Heart right ventricle (tissue), 16 donors: ENCODE measurements at regions not wholly inside any gene's neighbourhood (a gene's known extent, or its start where the extent isn't known, plus 50 kb on each side); places are given as distances from the start of the nearest gene placed in this dataset.

Experiments
- ATAC-seq, 8 donors: fragments of 200-7000 bp; cut with Tn5 transposase; one replicate each; pipeline ENCODE4 v1.9.1; 2020; ENCODE audit warnings: mild to moderate bottlenecking in 8 of 8, moderate library complexity in 8 of 8, moderate number of reproducible peaks in 1 of 8
- DNase-seq, 2 donors: peaks; one replicate each; pipeline ENCODE4 v3.0.0-alpha.2; 2020
- H3K27ac ChIP-seq, 10 donors: fragments of 200-600 bp; sonication (generic) in 2 of 10; one replicate each; pipeline versions ENCODE4 v1.5.0 to v1.8.0; 2020 to 2022; ENCODE audit warnings: mild to moderate bottlenecking in 3 of 10
- H3K27me3 ChIP-seq, 7 donors: fragments of 200-600 bp; one replicate each; pipeline ENCODE4 v1.8.0; 2021 to 2022; ENCODE audit warnings: mild to moderate bottlenecking in 2 of 7
- H3K36me3 ChIP-seq, 9 donors: fragments of 200-600 bp; sonication (generic) in 1 of 9; one replicate each; pipeline versions ENCODE4 v1.5.0 to v1.8.0; 2020 to 2022; ENCODE audit warnings: mild to moderate bottlenecking in 2 of 9
- H3K4me1 ChIP-seq, 9 donors: fragments of 200-600 bp; sonication (generic) in 1 of 9; one replicate each; pipeline versions ENCODE4 v1.5.0 to v1.8.0; 2020 to 2022; ENCODE audit warnings: mild to moderate bottlenecking in 4 of 9
- H3K4me3 ChIP-seq, 10 donors: fragments of 200-600 bp; sonication (generic) in 2 of 10; one replicate each; pipeline versions ENCODE4 v1.5.0 to v1.8.0; 2020 to 2022; ENCODE audit warnings: mild to moderate bottlenecking in 7 of 10, moderate library complexity in 2 of 10
- H3K9me3 ChIP-seq, 11 donors: fragments of 200-600 bp in 10 of 11; sonication (generic) in 2 of 11; one replicate each; pipeline versions ENCODE4 v1.5.0 to v1.8.0; 2013 to 2022; ENCODE audit warnings: mild to moderate bottlenecking in 2 of 11, control low read depth in 1 of 11, moderate library complexity in 1 of 11
- WGBS, 2 donors: extraction: QIAGEN DNeasy Blood & Tissue Kit; methylation state at CpG; one replicate each; pipeline ENCODE4 v1.1.7; 2013; ENCODE audit warnings: inconsistent platforms in 1 of 2; 5-methylcytosine and 5-hydroxymethylcytosine counted together
- intact Hi-C, 10 donors: fragments of 100-400 bp; cut with DNase I; formaldehyde crosslinking; loops; one replicate each; pipeline versions ENCODE4 v1.11.1 to v1.14.2; 2022
- TF ChIP-seq, protein P1 (sequence below), 9 donors: fragments of 200-600 bp; sonication (generic) in 2 of 9; IDR thresholded peaks; one replicate each; pipeline versions ENCODE4 v1.5.0 to v1.8.0; 2021 to 2022; ENCODE audit warnings: antibody characterized with exemption in 9 of 9, mild to moderate bottlenecking in 5 of 9, moderate library complexity in 1 of 9
- donor health status: Arrhythmogenic right ventricular cardiomyopathy.
- donor health status: ischemic (EF 13 %, LVEDD 7.1; RV severe dilation, severe dysfunction).
- donor health status: healthy with polysubstance abuse.
- donor health status: DM: no; HTN: yes; CAD: no.
- donor health status: DM: no; HTN: no; CAD: no.
- donor health status: ischemic (EF 25% LVEDD 6.9; RV normal size, moderate dysfunction).
- donor health status: ischemic (EF 25% LVEDD 5.7; RV mildly dilated, moderate dysfunction).
- donor health status: healthy.
- donor health status: DM: yes; HTN: yes; CAD: no.
- donor health status: Ischemic cardiomyopathy.
- donor health status: ischemic (EF 35%, LVEDD 5.7; RV mildly dilated, moderate dysfunction).
- donor health status: nonischemic (EF 11% LVEDD 7.7; RV severe dilation, severe dysfunction).
- donor health status: DM: yes; HTN: yes; CAD: no.
- donor health status: PGD.
- donor health status: ischemic (EF 29% LVEDD 5.4; RV normal size, mild dysfunction).
- donor health status: nonischemic (EF 23%, LVEDD 6.1; RV moderate dilation, normal function).

DNA sequence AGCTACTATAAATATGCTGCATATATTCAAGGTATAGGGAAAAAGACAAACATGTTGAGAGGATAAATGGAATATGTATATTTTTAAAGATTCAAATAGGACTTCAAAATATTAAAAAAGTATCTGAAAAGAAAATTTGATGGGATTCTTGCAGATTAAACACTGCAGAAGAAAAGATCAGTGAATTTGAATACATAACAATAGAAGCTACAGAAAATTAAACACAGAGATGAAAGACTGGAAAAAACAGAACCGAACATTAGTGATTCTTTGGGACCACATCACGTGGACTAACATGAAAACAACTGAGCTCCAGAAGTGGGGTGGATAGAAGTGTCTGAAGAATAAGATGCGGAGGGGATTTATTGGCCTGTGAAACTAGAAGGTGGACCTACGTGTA lies 217.2 kb downstream of the RFC3 start:
- no peaks in the 10 kb centered on the region for H3K4me1 ChIP-seq
- 88 to 91% methylated on average over 4 of the region's 4 CpGs for WGBS, 2 donors
- TF ChIP-seq, protein P1, sequence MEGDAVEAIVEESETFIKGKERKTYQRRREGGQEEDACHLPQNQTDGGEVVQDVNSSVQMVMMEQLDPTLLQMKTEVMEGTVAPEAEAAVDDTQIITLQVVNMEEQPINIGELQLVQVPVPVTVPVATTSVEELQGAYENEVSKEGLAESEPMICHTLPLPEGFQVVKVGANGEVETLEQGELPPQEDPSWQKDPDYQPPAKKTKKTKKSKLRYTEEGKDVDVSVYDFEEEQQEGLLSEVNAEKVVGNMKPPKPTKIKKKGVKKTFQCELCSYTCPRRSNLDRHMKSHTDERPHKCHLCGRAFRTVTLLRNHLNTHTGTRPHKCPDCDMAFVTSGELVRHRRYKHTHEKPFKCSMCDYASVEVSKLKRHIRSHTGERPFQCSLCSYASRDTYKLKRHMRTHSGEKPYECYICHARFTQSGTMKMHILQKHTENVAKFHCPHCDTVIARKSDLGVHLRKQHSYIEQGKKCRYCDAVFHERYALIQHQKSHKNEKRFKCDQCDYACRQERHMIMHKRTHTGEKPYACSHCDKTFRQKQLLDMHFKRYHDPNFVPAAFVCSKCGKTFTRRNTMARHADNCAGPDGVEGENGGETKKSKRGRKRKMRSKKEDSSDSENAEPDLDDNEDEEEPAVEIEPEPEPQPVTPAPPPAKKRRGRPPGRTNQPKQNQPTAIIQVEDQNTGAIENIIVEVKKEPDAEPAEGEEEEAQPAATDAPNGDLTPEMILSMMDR (IDR thresholded peaks at IDR 0.05), result no peak
- peaks cover 0 to 15% (median 0%) of the 10 kb centered on the region in 11 donors for H3K9me3 ChIP-seq
- DNase-seq (no peak), ATAC-seq (no peak)
- intact Hi-C loops, result no loop called here
- H3K27ac ChIP-seq, result no peak overlapping the region
- no peak overlapping the region for H3K4me3 ChIP-seq
- no peaks in the 10 kb centered on the region for H3K27me3 ChIP-seq
- no peaks in the 10 kb centered on the region for H3K36me3 ChIP-seq

GRCh38 chr13:34035676-34036325 lies 217.9 kb downstream of the RFC3 start:
- no peak overlapping the region for H3K4me3 ChIP-seq
- DNase-seq, result no peak
- WGBS, 2 donors, result 87 to 94% methylated on average over 3 of the region's 3 CpGs
- TF ChIP-seq, protein P1 (IDR thresholded peaks at IDR 0.05), result no peak
- H3K36me3 ChIP-seq, result no peaks in the 10 kb centered on the region
- H3K4me1 ChIP-seq, result no peaks in the 10 kb centered on the region
- intact Hi-C loops, result no loop called here
- no peak overlapping the region for H3K27ac ChIP-seq
- H3K9me3 ChIP-seq, result peaks cover 0 to 15% (median 0%) of the 10 kb centered on the region in 11 donors
- no peaks in the 10 kb centered on the region for H3K27me3 ChIP-seq
- ATAC-seq, result no peak

DNA sequence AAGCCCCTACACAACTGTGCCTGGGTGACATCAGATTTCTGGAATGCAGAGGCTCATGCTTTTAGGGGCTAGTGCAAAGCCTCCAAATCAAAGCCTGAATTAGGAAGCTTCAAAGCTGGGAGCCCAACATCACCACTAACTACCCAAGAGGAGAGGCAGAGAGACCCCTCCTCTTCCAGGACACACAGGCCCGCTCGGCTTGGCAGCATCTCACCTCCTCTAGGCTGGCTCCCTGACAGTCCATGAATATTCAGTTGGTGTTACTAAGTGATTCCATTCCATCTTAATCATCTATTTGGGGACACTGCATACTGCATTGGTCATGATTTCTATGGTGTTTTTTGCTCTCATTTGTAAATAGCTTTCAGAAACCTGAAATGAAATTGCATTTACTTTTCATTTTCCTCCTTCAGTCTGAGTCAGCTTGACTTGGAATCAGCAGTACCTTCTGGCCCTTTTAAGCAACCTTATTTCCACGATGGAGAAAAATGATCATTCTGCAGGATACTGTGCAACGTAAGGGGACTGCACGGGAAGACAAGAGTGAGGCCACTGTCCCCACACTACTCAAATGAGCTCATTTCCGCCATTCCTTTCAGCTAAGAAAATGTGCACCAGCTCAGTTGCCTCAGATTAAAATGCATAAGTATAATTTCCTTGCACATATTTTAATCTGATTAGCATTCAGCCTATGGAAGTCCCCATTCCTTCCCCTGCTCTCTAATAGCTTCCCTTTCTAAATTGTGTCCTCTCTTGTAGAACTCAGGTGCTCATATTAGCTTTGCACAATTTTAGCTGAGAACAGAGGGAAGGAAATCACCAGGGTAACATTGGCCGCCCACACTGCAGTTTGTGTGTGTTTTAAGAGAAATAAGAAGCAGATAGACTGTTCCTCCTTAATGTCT lies 219.9 kb downstream of the RFC3 start:
- H3K4me1 ChIP-seq, result no peaks in the 10 kb centered on the region
- H3K27me3 ChIP-seq, result no peaks in the 10 kb centered on the region
- H3K27ac ChIP-seq, result no peak overlapping the region
- ATAC-seq (no peak), DNase-seq (no peak)
- WGBS, 2 donors, result 87 to 90% methylated on average over 7 of the region's 7 CpGs
- intact Hi-C loops, result no loop called here
- TF ChIP-seq, protein P1 (IDR thresholded peaks at IDR 0.05), result no peak
- no peak overlapping the region for H3K4me3 ChIP-seq
- H3K36me3 ChIP-seq, result no peaks in the 10 kb centered on the region
- H3K9me3 ChIP-seq, result peaks cover 0 to 15% (median 0%) of the 10 kb centered on the region in 11 donors

DNA sequence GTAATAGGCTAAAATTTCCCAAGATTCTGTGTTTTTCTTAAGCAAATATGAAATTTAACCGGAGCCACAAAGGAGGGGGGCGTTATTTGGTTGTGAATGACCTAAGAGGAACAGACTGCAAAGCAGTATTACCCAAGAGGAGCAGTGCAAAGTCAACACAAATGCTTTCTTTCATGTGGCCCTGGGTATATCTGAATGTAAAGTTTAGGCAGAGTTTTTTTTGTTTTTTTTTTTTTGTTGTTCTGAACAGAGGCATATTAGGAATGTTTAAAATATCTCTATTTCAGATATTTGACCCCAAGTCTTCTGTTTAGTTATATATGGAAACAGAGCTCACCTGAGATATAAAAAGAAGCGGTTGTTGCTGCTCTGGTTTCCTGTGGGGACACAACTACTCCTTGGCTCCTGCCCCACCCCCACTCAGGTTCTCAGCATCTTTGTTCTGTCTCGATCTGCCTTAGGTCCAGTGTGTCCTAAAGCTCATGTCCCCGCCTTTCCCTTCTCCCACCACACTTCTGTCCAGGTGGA lies 220.7 kb downstream of the RFC3 start:
- Histone ChIP-seq H3K9me3 (peaks cover 0 to 15% (median 0%) of the 10 kb centered on the region in 11 donors), H3K4me3 (no peak overlapping the region), H3K4me1 (no peaks in the 10 kb centered on the region), H3K27ac (no peak overlapping the region), H3K36me3 (no peaks in the 10 kb centered on the region), H3K27me3 (no peaks in the 10 kb centered on the region)
- DNase-seq (no peak), ATAC-seq (no peak)
- TF ChIP-seq, protein P1 (IDR thresholded peaks at IDR 0.05), result no peak
- intact Hi-C loops, result no loop called here
- WGBS, 2 donors, result 78 to 87% methylated on average over 5 of the region's 5 CpGs
